ENCODE measurements at regions not wholly inside any gene's neighbourhood (a gene's known extent, or its start where the extent isn't known, plus 50 kb on each side); places are given as distances from the start of the nearest gene placed in this dataset.

DNA sequence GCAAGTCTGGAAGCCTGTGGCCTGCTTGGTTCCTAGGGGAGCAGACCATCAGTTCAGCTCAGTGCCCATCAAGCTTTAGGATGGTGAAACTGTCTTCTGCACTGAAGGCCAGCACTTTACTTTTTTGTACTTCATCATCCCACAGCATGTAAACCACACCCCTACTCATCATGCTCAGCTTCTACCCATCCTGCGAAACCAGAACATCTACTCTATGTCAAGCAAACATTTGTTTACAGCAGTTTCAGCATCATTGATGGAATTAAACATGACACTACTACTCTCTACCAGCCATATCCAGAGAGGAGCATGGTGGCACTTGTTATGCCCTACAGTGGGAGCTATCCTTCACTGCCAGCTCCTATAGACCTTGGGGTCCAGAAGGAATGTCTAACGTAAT is 306.6 kb downstream of the SOX2 start:
- Histone ChIP-seq H3K27me3 (ENCODE audit: control insufficient read depth in 2 of 2, insufficient read depth in 2 of 2, low read length in 2 of 2) (no peaks in the 10 kb centered on the region), H4K20me1 (replicated peaks; ENCODE audit: control insufficient read depth, extremely low read depth, insufficient read depth, low read length) (no peaks in the 10 kb centered on the region), H3K4me3 (replicated peaks in 1 of 3; ENCODE audit: insufficient read depth in 1 of 3, low read depth in 1 of 3, low read length in 3 of 3) (no peak overlapping the region), H3K36me3 (ENCODE audit: control insufficient read depth in 2 of 2, extremely low read depth in 1 of 2, insufficient read depth in 2 of 2, low read length in 2 of 2) (no peaks in the 10 kb centered on the region), H3K9me3 (replicated peaks; ENCODE audit: control insufficient read depth, insufficient read depth, low read length) (no peaks in the 10 kb centered on the region), H3K9ac (replicated peaks; ENCODE audit: extremely low read depth, insufficient read depth, low read length) (no peak overlapping the region), H3K79me2 (ENCODE audit: control insufficient read depth, insufficient read depth, low read length) (no peaks in the 10 kb centered on the region), H3K27ac (ENCODE audit: insufficient read depth, low read depth, low read length) (no peak overlapping the region), H2AFZ (ENCODE audit: low read depth, low read length) (no peak overlapping the region), H3K4me1 (ENCODE audit: control insufficient read depth, extremely low read depth, insufficient read depth, low read length) (no peaks in the 10 kb centered on the region), H3K4me2 (ENCODE audit: insufficient read depth, low read length) (no peak overlapping the region), H3K9me1 (replicated peaks; ENCODE audit: control insufficient read depth, extremely low read depth, insufficient read depth, low read length) (no peaks in the 10 kb centered on the region)
- dilution Hi-C loops (cut with MboI; ENCODE audit: extremely low pct_ligation_motif_present, low sequenced_read_pairs): no loop called here
- DNase-seq (ENCODE audit: low read depth, low spot score) (no peak), FAIRE-seq (no peak)
- no TSS peak for BruUV-seq (replicated peaks)
- ChIA-PET POLR2A (no interaction called here), CTCF (no interaction called here)
- intact Hi-C loops (cut with micrococcal nuclease): no loop called here
- TF ChIP-seq GATA2 (IDR thresholded peaks at IDR 0.05; ENCODE audit: insufficient read depth, insufficient read length, low read depth, low read length) (no peak), EZH2 (IDR thresholded peaks at IDR 0.05; ENCODE audit: borderline replicate concordance, low read depth, low read length, severe bottlenecking) (no peak), JUN (IDR thresholded peaks at IDR 0.05; ENCODE audit: borderline replicate concordance, insufficient read depth, insufficient read length, low read depth) (no peak), POLR2A (IDR thresholded peaks at IDR 0.05; ENCODE audit: low read depth, low read length) (no peak), MYC (IDR thresholded peaks at IDR 0.05; ENCODE audit: low read depth, low read length) (no peak), FOS (IDR thresholded peaks at IDR 0.05; ENCODE audit: borderline replicate concordance, insufficient read depth, low read length) (no peak), CTCF (IDR thresholded peaks at IDR 0.05; ENCODE audit: extremely low read depth in 1 of 2, insufficient read depth in 1 of 2, low read depth in 1 of 2, low read length in 2 of 2) (no peak), MAX (IDR thresholded peaks at IDR 0.05; ENCODE audit: insufficient read depth, insufficient read length) (no peak), POLR2AphosphoS5 (IDR thresholded peaks at IDR 0.05; ENCODE audit: insufficient read depth, low read depth, low read length) (no peak)
